GM18858 (cell line): ENCODE measurements at regions not wholly inside any gene's neighbourhood (a gene's known extent, or its start where the extent isn't known, plus 50 kb on each side); places are given as distances from the start of the nearest gene placed in this dataset.
"Not testable (repeated sequence)": the region's sequence is repeated elsewhere in the genome, so short reads cannot be mapped to it uniquely, and the experiment has no call there.

ENCODE experiments used
- ATAC-seq: cut with Tn5 transposase; IDR thresholded peaks from one replicate; pipeline ENCODE4 v1.9.1; 2021; ENCODE audit not compliant: unreplicated experiment

DNA sequence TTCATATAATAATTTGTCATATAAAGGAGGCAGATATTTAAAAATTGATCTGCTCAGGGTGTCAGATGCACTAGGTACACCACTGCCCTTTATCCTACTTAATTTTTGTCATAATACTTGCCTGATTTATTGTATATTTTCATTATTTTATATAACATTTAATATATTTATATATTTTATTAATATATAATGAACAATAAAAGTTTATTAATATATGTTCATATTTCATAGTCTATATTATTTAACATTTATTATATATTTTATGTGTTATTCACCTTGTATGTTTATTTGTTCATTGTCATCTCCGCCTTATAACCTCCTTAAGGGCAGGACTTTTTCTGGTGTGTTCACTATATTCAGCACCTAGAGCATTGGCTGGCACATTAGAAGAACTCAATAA, 232.4 kb upstream of the AMIGO2 start:
- no peak for ATAC-seq

DNA sequence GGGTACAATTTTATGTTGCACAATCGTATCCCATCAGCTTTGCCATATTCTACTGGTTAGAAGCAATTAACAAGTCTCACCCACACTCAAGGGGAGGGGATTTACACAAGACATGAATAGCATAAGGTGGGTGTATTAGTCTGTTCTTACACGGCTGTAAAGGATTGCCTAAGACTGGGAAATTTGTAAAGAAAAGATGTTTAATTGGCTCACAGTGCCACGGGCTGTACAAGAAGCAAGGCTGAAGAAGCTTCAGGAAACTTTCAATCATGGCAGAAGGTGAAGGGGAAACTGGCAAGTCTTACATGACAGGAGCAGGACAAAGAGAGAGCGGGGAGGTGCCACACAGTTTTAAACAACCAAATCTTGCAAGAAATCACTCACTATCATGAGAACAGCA, 231.8 kb upstream of the AMIGO2 start:
- ATAC-seq, result no peak

DNA sequence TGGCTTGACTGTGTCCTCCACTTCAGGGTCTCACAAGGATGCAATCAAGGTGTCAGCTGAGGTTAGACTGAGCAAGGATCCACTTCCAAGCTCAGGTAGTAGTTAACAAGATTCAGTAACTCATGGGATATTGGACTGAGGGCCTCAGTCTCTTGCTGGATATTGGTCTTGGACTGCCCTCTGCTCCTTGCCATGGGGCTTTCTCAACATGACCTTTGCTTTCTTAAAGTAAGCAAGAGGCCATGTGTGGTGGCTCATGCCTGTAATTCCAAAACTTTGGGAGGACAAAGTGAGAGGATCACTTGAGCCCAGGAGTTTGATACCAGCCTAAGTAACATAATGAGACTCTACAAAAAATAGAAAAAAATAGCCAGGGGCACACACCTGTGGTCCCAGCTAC, 231.3 kb upstream of the AMIGO2 start:
- no peak for ATAC-seq

DNA sequence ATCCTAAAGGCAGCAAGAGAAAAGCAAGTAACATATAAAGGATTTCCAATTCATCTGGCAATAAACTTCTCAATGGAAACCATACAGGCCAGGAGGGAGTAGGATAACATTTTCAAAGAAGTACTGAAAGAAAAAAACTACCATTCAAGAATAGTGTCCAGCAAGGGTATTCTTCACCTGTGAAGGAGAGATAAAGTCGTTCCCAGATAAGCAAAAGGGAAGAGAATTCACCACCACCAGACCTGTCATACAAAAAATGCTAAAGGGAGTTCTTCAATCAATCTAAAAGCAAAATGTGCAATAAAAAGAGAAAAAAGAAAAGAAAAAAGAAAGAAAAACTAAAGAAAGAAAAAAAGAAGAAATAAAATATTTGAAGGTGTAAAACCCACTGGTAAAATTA, 228.9 kb upstream of the AMIGO2 start:
- ATAC-seq, result no peak

DNA sequence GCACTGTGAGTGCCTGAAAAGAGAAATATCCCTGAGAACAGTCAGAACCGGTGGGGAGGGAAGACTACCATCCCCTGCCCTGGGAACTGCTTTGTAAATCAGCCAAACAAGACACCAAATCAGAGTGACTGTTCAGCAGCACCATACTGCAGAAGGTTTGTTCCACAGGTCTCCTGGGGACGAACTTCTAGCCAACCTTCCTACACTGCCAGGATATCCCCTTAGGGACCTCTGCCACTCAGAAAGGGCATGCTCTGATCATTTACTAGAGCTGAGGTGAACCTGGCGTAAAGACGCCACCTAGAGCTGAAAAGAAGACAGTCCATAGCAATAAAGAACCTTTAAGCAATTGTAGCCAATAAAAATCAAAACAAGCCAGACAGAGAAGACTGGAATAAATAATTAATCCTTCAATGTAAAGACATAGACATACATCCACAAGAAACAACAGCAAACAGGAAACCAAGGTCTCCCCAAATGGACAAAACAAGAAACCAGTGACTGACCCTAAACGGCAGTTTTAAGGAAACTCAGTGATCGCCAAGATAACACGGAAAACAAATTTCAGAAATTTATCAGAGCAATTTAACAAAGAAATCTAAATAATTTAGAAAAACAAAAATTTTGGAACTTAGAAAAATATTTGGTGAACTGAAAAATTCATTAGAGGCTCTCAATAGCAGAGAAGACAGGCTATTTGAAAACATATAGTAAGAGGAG, 228.1 kb upstream of the AMIGO2 start:
- peak; percentile 84 for ATAC-seq

DNA sequence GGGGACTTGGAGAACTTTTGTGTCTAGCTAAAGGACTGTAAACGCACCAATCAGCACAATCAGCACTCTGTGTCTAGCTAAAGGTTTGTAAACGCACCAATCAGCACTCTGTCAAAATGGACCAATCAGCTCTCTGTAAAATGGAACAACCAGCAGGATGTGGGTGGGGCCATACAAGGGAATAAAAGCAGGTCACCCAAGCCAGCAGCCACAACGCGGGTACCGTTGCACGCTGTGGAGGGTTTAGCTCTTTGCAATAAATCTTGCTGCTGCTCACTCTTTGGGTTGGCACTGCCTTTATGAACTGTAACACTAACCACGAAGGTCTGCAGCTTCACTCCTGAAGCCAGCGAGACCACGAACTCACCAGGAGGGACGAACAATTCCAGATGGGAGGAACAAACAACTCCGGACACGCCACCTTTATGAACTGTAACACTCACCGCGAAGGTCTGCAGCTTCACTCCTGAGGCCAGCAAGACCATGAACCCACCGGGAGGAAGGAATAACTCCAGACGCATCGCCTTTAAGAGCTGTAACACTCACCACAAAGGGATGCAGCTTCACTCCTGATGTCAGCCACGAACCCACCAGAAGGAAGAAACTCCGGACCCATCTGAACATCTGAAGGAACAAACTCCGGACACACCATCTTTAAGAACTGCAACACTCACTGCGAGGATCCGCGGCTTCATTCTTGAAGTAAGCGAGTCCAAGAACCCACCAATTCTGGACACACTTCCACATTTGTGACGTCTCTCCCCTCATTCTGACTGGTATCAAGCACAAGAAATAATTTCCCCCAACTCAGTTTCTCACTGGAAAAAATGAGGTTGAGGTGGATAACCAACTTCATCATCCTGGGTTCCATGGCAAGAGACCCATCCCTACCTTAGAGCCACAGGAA, 227.3 kb upstream of the AMIGO2 start:
- ATAC-seq, result not testable (repeated sequence)

DNA sequence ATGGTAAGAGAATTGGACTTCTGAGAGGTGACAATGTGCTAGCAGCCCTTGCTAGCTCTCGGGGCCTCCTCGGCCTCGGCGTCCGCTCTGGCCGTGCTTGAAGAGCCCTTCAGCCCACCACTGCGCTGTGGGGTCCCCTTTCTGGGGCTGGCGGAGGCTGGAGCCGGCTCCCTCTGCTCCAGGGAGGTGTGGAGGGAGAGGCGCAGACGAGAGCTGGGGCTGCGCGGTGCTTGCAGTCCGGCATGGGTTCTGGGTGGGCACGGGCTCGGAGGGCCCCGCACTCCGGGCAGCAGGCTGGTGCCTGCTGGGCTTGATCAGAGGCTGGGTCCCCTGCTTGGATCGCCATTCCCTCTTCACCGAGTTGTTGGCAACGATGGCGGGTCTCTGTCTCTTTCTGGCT, 226.4 kb upstream of the AMIGO2 start:
- no peak for ATAC-seq

DNA sequence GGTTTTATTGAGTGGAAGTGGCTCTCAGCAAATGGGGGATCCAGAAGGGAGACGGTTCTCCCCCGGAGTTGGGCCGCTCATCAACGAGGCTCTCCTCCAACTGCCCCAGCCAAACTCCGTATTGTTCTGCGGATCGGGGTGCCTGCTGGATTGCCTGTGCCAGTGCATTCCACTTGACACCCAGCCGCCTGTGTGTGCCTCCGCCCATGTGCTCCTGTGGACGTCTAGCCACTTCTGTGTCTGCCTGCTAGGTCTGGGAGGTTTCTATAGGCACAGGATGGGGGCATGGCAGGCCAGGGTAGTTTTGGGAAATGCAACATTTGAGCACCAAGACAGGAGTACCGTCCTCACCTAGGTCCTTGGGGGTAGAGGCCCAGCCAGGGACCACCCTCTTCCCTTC, 225.7 kb upstream of the AMIGO2 start:
- no peak for ATAC-seq

DNA sequence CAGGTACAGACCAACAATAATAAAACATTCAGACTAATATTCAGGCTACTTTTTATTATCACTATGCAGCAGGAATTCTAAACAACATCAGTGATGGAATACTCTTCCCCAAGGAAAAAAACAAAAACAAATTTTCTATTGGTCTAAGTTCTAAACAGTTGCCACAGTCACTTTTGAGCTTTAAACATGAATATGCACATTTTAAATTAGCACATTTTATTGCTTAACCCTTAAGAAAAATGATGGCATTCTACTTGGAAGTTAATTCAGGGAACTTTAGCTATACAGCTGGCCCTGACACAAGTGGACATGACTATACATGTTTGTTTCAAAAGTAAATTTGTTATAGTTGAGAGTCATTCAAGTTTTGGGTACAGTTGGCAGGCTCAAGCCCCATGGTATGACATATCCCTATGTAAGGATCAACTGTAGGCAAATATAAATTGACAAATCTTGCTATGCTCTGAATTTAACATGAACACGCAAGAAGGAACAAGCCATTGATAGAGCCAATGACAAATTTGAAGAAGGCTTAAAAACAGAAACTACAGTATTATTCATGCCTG, 224.3 kb upstream of the AMIGO2 start:
- ATAC-seq, result no peak

DNA sequence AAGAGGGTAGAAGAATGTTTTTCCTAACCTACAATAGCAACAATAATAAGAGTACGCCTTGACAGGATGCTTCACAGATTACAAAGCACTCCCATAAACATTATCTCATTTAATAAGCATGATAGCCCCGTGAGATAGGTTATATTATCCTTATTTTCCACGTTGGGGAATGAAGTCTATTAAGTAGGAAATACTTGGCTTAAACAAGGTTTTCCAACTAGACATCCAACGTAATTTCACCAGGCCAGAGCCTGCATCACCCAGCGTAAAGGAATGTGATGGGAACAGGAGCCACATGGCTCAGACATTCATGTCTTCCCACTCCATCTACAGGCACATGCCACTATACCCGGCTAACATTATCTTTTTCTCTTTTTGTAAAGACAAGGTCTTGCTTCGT, 223.4 kb upstream of the AMIGO2 start:
- no peak for ATAC-seq

DNA sequence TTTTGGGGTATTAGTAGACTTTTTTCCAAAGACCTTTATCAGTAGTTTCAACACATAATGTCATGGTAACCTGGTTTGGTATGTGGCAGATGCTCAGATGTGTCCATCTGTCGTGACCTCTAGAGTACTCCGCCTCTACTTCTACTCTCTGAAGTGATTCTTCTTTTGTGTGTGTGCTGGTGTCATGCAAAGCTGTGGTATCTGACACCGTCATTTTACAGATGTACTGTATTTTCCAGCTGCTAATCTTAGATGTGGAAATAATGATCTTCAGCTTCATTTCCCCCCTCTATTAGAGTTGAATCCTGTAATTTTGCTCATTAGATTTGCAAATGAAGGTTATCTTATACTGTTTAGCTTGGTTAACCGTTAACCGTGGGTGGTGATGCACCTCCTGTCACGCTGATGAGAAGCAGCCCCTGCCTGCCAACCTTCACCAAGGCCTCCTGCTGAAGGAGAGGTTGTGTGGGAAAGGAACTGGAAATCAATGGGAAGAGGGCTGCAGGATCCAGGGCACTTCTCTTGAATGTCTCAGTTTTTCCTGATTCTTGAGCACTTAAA, 222.4 kb upstream of the AMIGO2 start:
- no peak for ATAC-seq

DNA sequence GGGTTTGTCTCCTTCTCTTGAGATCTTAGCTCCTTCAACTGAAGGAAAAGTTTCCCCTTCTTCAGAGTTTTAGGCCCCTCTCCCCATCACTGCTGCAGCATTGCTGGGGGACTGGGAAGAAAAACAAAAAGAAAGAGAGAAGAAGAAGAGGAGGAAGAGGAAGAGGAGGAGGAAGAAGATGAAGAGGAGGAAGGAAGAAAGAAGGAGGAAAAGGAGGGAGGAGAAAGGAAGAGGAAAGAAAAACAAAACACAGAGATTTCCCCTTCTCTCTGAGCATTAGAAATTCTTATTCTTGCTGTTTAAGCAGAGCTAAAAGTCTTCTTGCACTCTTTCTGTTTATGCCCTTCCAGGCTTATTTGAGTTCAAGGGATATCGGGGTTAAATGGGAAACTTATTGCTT, 219.8 kb upstream of the AMIGO2 start:
- no peak for ATAC-seq

DNA sequence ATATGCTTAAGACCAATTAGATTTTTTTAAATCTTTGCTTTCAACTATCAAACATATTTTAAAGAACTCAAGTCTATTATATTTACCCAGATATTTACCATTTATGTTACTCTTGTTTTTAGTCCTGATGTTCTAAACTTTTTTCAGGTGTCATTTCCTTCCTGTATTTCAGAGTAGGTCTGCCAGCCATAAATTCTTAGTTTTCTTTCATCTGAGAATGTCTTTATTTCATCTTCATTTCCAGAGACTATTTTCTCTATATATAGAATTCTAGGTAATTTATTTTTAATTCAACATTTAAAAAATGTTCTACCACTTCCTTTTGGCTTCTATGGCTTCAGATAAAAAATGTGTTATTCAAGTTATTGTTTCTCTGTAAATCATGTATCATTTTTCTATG, 218.2 kb upstream of the AMIGO2 start:
- ATAC-seq, result no peak

DNA sequence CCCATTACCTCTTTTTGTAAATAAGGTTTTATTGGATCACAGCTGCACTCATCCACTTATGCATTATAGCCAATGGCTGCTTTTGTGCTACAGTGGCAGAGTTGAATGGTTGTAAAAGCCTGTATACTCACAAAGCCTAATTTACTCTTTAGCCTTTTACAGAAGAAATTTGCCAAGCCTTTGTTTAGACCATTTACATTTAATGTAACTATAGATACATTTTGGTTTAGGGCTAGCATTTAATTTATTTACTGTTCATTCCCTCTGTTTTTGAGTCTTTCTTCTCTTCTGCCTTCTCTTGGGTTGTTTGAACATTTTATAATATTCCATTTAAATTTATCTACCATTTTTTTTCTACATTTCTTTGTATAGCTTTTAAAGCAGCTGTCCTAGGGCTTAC, 217.1 kb upstream of the AMIGO2 start:
- ATAC-seq, result no peak

DNA sequence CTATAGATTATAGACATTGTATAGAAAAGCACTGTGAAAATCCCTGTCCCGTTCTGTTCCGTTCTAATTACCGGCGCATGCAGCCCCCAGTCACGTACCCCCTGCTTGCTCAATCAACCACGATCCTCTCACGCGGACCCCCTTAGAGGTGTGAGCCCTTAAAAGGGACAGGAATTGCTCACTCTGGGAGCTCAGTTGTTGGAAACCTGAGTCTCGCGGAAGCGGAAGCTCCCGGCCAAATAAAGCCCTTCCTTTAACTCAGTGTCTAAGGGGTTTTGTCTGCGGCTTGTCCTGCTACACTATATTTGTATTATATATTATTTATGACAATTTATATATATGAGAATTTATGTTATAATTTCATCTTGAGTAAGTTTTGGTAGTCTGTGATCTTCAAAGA, 213.6 kb upstream of the AMIGO2 start:
- ATAC-seq, result no peak

DNA sequence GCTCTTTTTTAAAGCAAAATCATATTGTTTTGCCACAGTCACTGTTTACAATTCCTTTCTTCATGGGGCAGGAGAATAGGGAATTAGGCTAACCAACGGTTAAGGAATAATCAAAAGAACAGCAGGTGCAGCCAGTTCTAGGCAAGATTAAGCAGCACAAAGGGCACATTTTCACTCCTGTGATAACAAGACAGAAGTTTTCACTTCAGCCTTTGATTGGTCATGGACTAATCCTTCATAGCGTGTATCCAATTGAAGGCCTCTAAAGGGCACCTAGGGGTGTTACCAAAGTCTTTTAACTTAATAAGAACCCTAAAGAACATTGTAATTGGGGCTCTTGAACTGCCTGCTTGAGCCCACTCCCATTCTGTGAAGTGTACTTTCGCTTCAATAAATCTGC, 206.9 kb upstream of the AMIGO2 start:
- no peak for ATAC-seq
